GM12878 (cell line): ENCODE measurements at regions not wholly inside any gene's neighbourhood (a gene's known extent, or its start where the extent isn't known, plus 50 kb on each side); places are given as distances from the start of the nearest gene placed in this dataset.
A peak's percentile ranks its signal among the peaks of the same experiment; 100 is the strongest.

Experiments used
- ASH2L ChIP-seq: fragments of 300-600, 200-600 bp; sonication (generic); IDR thresholded peaks from 2 replicates; pipeline ENCODE4 v1.6.1; 2017; ENCODE audit warnings: low read depth, mild to moderate bottlenecking, borderline replicate concordance
- BCL11A ChIP-seq: IDR thresholded peaks from 2 replicates; pipeline ENCODE4 v1.6.1; 2011; ENCODE audit warnings: low read depth, low read length
- CBFB ChIP-seq: IDR thresholded peaks from 2 replicates; pipeline ENCODE4 v1.6.1; 2016; ENCODE audit warnings: antibody characterized with exemption, low read depth
- FOXM1 ChIP-seq: IDR thresholded peaks from 2 replicates; pipeline ENCODE4 v1.6.1; 2012; ENCODE audit warnings: low read depth, mild to moderate bottlenecking, inconsistent platforms, low read length, moderate library complexity
- IKZF1 ChIP-seq: fragments of 450-650 bp; conservative IDR thresholded peaks from 2 replicates; pipeline ENCODE4 v1.6.1; 2017; ENCODE audit warnings: antibody characterized with exemption, mild to moderate bottlenecking
- MTA2 ChIP-seq: fragments of 450-650 bp; IDR thresholded peaks from 2 replicates; pipeline ENCODE4 v1.6.1; 2016; ENCODE audit warnings: low read depth, mild to moderate bottlenecking, moderate library complexity
- NFXL1 ChIP-seq: fragments of 450-650 bp; IDR thresholded peaks from 2 replicates; pipeline ENCODE4 v1.6.1; 2017; ENCODE audit warnings: antibody characterized with exemption, mild to moderate bottlenecking, borderline replicate concordance
- PKNOX1 ChIP-seq: fragments of 450-650 bp; IDR thresholded peaks from 2 replicates; pipeline ENCODE4 v1.6.1; 2016; ENCODE audit warnings: mild to moderate bottlenecking
- RELA ChIP-seq: fragments of 450-650 bp; IDR thresholded peaks from 2 replicates; pipeline ENCODE4 v1.8.0; 2014; ENCODE audit warnings: borderline replicate concordance; ENCODE audit not compliant: partially characterized antibody
- SMAD5 ChIP-seq: IDR thresholded peaks from 2 replicates; pipeline ENCODE4 v1.6.1; 2016; ENCODE audit warnings: antibody characterized with exemption, low read depth
- TBL1XR1 ChIP-seq: IDR thresholded peaks from 2 replicates; pipeline ENCODE4 v1.6.1; 2012; ENCODE audit warnings: low read depth, low read length, improper control_type of control experiment
- ZNF384 ChIP-seq: IDR thresholded peaks from 2 replicates; pipeline ENCODE4 v1.6.1; 2012; ENCODE audit warnings: low read depth, mild to moderate bottlenecking, low read length, improper control_type of control experiment, borderline replicate concordance
- TF ChIP-seq, protein P1 (sequence below): fragments of 450-650 bp; IDR thresholded peaks from 2 replicates; pipeline ENCODE4 v1.6.1; 2018; ENCODE audit warnings: mild to moderate bottlenecking, low read depth, moderate library complexity; ENCODE audit not compliant: partially characterized antibody
- TF ChIP-seq, protein P2 (sequence below): fragments of 450-650 bp; IDR thresholded peaks from 2 replicates; pipeline ENCODE4 v1.6.1; 2017; ENCODE audit warnings: mild to moderate bottlenecking
- TF ChIP-seq, protein P3 (sequence below): IDR thresholded peaks from 2 replicates; pipeline ENCODE4 v1.6.1; 2011; ENCODE audit warnings: borderline replicate concordance, low read depth, mild to moderate bottlenecking, moderate library complexity, mixed read lengths, low read length; ENCODE audit not compliant: insufficient read depth; ENCODE audit errors: extremely low read length

GRCh38 chr20:63102721-63103375 lies 96.1 kb upstream of the BHLHE23 start (continued):
- TF ChIP-seq PKNOX1 (no peak), SMAD5 (no peak), CBFB (no peak), NFXL1 (peak; percentile 90), RELA (no peak), ASH2L (no peak), IKZF1 (0 out of 2 replicates have a peak, but pooled peaks have one; percentile 2), MTA2 (no peak), TBL1XR1 (no peak), FOXM1 (no peak), ZNF384 (no peak), BCL11A (no peak)
- TF ChIP-seq, protein P1, sequence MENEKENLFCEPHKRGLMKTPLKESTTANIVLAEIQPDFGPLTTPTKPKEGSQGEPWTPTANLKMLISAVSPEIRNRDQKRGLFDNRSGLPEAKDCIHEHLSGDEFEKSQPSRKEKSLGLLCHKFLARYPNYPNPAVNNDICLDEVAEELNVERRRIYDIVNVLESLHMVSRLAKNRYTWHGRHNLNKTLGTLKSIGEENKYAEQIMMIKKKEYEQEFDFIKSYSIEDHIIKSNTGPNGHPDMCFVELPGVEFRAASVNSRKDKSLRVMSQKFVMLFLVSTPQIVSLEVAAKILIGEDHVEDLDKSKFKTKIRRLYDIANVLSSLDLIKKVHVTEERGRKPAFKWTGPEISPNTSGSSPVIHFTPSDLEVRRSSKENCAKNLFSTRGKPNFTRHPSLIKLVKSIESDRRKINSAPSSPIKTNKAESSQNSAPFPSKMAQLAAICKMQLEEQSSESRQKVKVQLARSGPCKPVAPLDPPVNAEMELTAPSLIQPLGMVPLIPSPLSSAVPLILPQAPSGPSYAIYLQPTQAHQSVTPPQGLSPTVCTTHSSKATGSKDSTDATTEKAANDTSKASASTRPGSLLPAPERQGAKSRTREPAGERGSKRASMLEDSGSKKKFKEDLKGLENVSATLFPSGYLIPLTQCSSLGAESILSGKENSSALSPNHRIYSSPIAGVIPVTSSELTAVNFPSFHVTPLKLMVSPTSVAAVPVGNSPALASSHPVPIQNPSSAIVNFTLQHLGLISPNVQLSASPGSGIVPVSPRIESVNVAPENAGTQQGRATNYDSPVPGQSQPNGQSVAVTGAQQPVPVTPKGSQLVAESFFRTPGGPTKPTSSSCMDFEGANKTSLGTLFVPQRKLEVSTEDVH: no peak
- TF ChIP-seq, protein P2, sequence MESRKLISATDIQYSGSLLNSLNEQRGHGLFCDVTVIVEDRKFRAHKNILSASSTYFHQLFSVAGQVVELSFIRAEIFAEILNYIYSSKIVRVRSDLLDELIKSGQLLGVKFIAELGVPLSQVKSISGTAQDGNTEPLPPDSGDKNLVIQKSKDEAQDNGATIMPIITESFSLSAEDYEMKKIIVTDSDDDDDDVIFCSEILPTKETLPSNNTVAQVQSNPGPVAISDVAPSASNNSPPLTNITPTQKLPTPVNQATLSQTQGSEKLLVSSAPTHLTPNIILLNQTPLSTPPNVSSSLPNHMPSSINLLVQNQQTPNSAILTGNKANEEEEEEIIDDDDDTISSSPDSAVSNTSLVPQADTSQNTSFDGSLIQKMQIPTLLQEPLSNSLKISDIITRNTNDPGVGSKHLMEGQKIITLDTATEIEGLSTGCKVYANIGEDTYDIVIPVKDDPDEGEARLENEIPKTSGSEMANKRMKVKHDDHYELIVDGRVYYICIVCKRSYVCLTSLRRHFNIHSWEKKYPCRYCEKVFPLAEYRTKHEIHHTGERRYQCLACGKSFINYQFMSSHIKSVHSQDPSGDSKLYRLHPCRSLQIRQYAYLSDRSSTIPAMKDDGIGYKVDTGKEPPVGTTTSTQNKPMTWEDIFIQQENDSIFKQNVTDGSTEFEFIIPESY: no peak
- TF ChIP-seq, protein P3, sequence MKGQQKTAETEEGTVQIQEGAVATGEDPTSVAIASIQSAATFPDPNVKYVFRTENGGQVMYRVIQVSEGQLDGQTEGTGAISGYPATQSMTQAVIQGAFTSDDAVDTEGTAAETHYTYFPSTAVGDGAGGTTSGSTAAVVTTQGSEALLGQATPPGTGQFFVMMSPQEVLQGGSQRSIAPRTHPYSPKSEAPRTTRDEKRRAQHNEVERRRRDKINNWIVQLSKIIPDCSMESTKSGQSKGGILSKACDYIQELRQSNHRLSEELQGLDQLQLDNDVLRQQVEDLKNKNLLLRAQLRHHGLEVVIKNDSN: peak; percentile 79
